GM18907 (cell line): ENCODE measurements at regions not wholly inside any gene's neighbourhood (a gene's known extent, or its start where the extent isn't known, plus 50 kb on each side); places are given as distances from the start of the nearest gene placed in this dataset.

Experiments used
- ATAC-seq: cut with Tn5 transposase; IDR thresholded peaks from one replicate; pipeline ENCODE4 v1.9.1; 2021; ENCODE audit warnings: mild to moderate bottlenecking, moderate library complexity; ENCODE audit not compliant: unreplicated experiment

- ATAC-seq, result no peak
Measured at GRCh38 chr9:121598965-121599871, 52.2 kb upstream of the DAB2IP start.

DNA sequence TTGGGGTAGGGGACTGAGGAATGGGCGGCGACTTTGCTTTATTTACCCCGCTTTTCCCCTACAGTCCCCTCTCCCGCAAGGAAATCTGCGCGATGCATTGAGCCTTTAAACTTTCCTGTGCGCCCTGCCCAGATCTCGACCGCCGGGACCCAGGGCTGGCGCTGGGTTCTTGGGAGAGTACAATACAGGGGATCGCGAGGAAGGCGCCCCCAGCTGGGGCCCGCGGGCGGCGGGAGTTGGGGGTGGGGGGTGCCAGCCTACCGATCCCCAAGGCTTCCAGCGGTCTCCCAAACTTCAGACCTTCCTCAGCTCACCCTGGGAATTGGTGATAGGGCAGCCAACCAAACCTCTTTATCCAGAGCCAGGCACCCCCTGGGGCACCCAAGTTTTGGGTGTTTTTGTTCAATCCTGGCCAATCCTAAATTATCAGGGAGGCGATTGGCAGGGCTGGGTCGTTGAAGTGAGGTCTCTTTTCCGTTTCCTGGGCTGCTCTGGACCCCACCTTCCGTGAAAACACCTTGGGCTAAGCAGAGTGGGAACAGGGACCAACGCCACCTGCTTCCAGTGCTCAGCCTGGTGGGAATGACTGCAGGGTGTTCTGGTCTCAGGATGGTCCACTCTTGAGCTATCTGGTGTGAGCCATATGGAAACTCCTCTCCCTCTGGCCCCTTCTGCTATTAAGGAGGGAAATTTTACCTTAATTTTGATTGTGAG is 51.4 kb upstream of the DAB2IP start:
- ATAC-seq, result no peak

DNA sequence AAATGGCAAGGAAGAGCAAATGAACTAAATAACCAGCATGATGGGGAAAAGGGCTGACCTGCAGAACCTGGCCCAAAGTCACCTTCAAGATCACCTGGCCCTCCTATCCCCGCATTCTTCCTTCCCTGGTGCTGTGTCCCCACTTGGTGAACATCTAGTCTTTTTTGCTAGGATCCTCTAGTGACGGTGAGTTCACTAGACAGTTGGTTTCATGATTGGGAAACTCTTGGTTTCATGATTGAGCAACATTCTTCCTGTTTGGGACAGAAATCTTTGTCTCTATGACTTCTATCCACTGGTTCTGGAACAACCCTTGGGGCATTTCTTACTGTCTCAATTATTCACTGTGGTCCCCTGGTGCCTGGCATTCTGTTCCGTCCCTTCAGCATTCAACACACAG is 50.2 kb upstream of the DAB2IP start:
- no peak for ATAC-seq
